Pancreas (tissue), 10 donors: ENCODE measurements at regions not wholly inside any gene's neighbourhood (a gene's known extent, or its start where the extent isn't known, plus 50 kb on each side); places are given as distances from the start of the nearest gene placed in this dataset.

Source experiments
- ATAC-seq, 4 donors: fragments of 200-7000 bp; cut with Tn5 transposase; one replicate each; pipeline versions ENCODE4 v1.8.0 to v1.9.1; 2020; ENCODE audit warnings: mild to moderate bottlenecking in 4 of 4, moderate library complexity in 4 of 4
- DNase-seq, 6 donors: peaks; one replicate each; pipeline ENCODE4 v3.0.0-alpha.2; 2020
- FAIRE-seq: peaks from 2 replicates; lab custom pipeline; 2012; peaks lifted over from hg19 to GRCh38; lab: Jason Lieb, UNC
- H3K27ac ChIP-seq, 4 donors: fragments of 200-600 bp; sonication (generic); 1 replicate in 3 of 4; 2 replicates in 1 of 4; pipeline versions ENCODE4 v1.5.0 to v1.8.0; 2020
- H3K27me3 ChIP-seq, 4 donors: fragments of 200-600 bp; one replicate each; pipeline ENCODE4 v1.8.0; 2021
- H3K36me3 ChIP-seq, 3 donors: fragments of 200-600 bp; sonication (generic) in 1 of 3; one replicate each; pipeline versions ENCODE4 v1.5.0 to v1.8.0; 2020 to 2021
- H3K4me1 ChIP-seq, 3 donors: fragments of 200-600 bp; one replicate each; pipeline ENCODE4 v1.8.0; 2021
- H3K4me3 ChIP-seq, 4 donors: fragments of 200-600 bp; sonication (generic) in 2 of 4; one replicate each; pipeline versions ENCODE4 v1.5.0 to v1.8.0; 2020 to 2021
- H3K9me3 ChIP-seq, 4 donors: fragments of 200-600 bp; one replicate each; pipeline ENCODE4 v1.8.0; 2021
- CTCF ChIP-seq, 4 donors: fragments of 200-600 bp; sonication (generic) in 3 of 4; IDR thresholded peaks; one replicate each; pipeline versions ENCODE4 v1.5.0 to v1.8.0; 2021; ENCODE audit warnings: antibody characterized with exemption in 4 of 4
- WGBS, 2 donors: extraction: QIAGEN DNeasy Blood & Tissue Kit; methylation state at CpG; one replicate each; pipeline ENCODE4 v1.1.7; 2013; 5-methylcytosine and 5-hydroxymethylcytosine counted together
- intact Hi-C, 3 donors: fragments of 100-400 bp; cut with DNase I; formaldehyde crosslinking; loops; one replicate each; pipeline versions ENCODE4 v1.11.1 to v1.14.2; 2022
- donor health status: healthy with polysubstance abuse.
- donor health status: DM: no; HTN: no; CAD: no; lungs with moderate emphysema.
- donor health status: DM: no; HTN: no; CAD: no.
- donor health status: control.
- donor health status: control.
- donor health status: Bipolar disorder and iron deficiency.
- donor health status: DM: yes; HTN: yes; CAD: no.
- donor health status: DM: no; HTN: no; CAD: no.
- donor health status: DM: no; HTN: no; CAD: no.
- donor health status: DM: yes; HTN: yes; CAD: no.

GRCh38 chr1:186559601-186560116 lies 98.7 kb upstream of the PDC start:
- intact Hi-C loops = no loop called here
- Histone ChIP-seq H3K27ac (no peak overlapping the region), H3K4me3 (no peak overlapping the region), H3K4me1 (no peaks in the 10 kb centered on the region), H3K9me3 (no peaks in the 10 kb centered on the region), H3K27me3 (no peaks in the 10 kb centered on the region), H3K36me3 (no peaks in the 10 kb centered on the region)
- 59 to 72% methylated on average over 6 of the region's 6 CpGs for WGBS, 2 donors
- ATAC-seq (no peak), DNase-seq (no peak), FAIRE-seq (no peak)
- TF ChIP-seq CTCF (IDR thresholded peaks at IDR 0.05) = no peak

- Histone ChIP-seq H3K27ac (no peak overlapping the region), H3K4me3 (no peak overlapping the region), H3K4me1 (no peaks in the 10 kb centered on the region), H3K9me3 (no peaks in the 10 kb centered on the region), H3K27me3 (no peaks in the 10 kb centered on the region), H3K36me3 (no peaks in the 10 kb centered on the region)
- no peak for DNase-seq
- no peak for FAIRE-seq
- intact Hi-C loops = no loop called here
- 44 to 53% methylated on average over 2 of the region's 2 CpGs for WGBS, 2 donors
- no peak for ATAC-seq
- TF ChIP-seq CTCF (IDR thresholded peaks at IDR 0.05) = no peak
Observed at GRCh38 chr1:186557147-186557777, 96.3 kb upstream of the PDC start.

- no peak for TF ChIP-seq CTCF (IDR thresholded peaks at IDR 0.05)
- FAIRE-seq = no peak
Observed at GRCh38 chr1:186550832-186551231, 89.9 kb upstream of the PDC start.

GRCh38 chr1:186541003-186541402 lies 80.1 kb upstream of the PDC start:
- Histone ChIP-seq H3K27me3 (no peaks in the 10 kb centered on the region), H3K4me1 (no peaks in the 10 kb centered on the region), H3K9me3 (no peaks in the 10 kb centered on the region), H3K4me3 (no peak overlapping the region), H3K36me3 (no peaks in the 10 kb centered on the region), H3K27ac (no peak overlapping the region)
- peak in 1 of 6 donors; percentile 25 for DNase-seq
- no peak for FAIRE-seq
- intact Hi-C loops = no loop called here
- ATAC-seq = no peak
- WGBS, 2 donors = 82 to 84% methylated on average over 8 of the region's 8 CpGs
- no peak for TF ChIP-seq CTCF (IDR thresholded peaks at IDR 0.05)

More at GRCh38 chr1:186550832-186551231, 89.9 kb upstream of the PDC start:
- H3K27ac ChIP-seq = no peak overlapping the region
- intact Hi-C loops = no loop called here
- H3K4me3 ChIP-seq = no peak overlapping the region
- 66 to 69% methylated on average over 10 of the region's 10 CpGs for WGBS, 2 donors
- DNase-seq (peak in 1 of 6 donors; percentile 9), ATAC-seq (no peak)
- no peaks in the 10 kb centered on the region for H3K9me3 ChIP-seq
- no peaks in the 10 kb centered on the region for H3K4me1 ChIP-seq
- H3K27me3 ChIP-seq = no peaks in the 10 kb centered on the region
- H3K36me3 ChIP-seq = no peaks in the 10 kb centered on the region

GRCh38 chr1:186540521-186540920 lies 79.6 kb upstream of the PDC start:
- intact Hi-C loops = no loop called here
- Histone ChIP-seq H3K27me3 (no peaks in the 10 kb centered on the region), H3K4me3 (no peak overlapping the region), H3K9me3 (no peaks in the 10 kb centered on the region), H3K36me3 (no peaks in the 10 kb centered on the region), H3K27ac (no peak overlapping the region), H3K4me1 (no peaks in the 10 kb centered on the region)
- no peak for ATAC-seq
- no peak for DNase-seq
- TF ChIP-seq CTCF (IDR thresholded peaks at IDR 0.05) = no peak
- FAIRE-seq = no peak
- WGBS, 2 donors = 57 to 65% methylated on average over 3 of the region's 3 CpGs
